NB4 (cell line): ENCODE measurements at regions not wholly inside any gene's neighbourhood (a gene's known extent, or its start where the extent isn't known, plus 50 kb on each side); places are given as distances from the start of the nearest gene placed in this dataset.

ENCODE experiments used
- POLR2A ChIP-seq: IDR thresholded peaks from 2 replicates; pipeline ENCODE4 v1.6.1; 2011; ENCODE audit warnings: mild to moderate bottlenecking; ENCODE audit not compliant: insufficient read length; ENCODE audit errors: extremely low read depth
- TF ChIP-seq, protein P1 (sequence below): IDR thresholded peaks from one replicate; pipeline ENCODE4 v1.5.1; 2012; ENCODE audit warnings: low read depth, low read length
- TF ChIP-seq, protein P2 (sequence below): IDR thresholded peaks from 2 replicates; pipeline ENCODE4 v1.6.1; 2011; ENCODE audit warnings: low read depth, low read length

DNA sequence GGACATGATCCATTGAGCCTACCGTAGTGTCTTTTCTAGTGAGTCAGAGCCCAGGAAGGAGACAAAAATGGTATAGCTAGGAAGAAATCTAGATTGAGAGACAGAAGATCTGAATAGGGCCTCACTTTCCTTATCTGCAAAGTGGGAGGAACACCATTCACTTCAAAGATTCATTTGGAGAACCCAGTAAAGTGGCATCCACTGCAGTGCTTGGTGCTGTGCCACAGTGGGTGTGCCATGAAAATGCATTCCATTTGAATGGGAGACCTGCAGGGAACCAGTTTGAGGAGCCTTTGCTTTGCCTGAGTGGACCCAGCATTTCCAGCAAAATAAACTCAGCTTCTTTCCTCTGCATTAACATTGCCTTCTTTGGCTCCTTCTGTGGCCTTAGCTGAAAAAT is 470.5 kb upstream of the CADM1 start:
- TF ChIP-seq, protein P1, sequence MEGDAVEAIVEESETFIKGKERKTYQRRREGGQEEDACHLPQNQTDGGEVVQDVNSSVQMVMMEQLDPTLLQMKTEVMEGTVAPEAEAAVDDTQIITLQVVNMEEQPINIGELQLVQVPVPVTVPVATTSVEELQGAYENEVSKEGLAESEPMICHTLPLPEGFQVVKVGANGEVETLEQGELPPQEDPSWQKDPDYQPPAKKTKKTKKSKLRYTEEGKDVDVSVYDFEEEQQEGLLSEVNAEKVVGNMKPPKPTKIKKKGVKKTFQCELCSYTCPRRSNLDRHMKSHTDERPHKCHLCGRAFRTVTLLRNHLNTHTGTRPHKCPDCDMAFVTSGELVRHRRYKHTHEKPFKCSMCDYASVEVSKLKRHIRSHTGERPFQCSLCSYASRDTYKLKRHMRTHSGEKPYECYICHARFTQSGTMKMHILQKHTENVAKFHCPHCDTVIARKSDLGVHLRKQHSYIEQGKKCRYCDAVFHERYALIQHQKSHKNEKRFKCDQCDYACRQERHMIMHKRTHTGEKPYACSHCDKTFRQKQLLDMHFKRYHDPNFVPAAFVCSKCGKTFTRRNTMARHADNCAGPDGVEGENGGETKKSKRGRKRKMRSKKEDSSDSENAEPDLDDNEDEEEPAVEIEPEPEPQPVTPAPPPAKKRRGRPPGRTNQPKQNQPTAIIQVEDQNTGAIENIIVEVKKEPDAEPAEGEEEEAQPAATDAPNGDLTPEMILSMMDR, result no peak
- TF ChIP-seq POLR2A, result no peak
- TF ChIP-seq, protein P2, sequence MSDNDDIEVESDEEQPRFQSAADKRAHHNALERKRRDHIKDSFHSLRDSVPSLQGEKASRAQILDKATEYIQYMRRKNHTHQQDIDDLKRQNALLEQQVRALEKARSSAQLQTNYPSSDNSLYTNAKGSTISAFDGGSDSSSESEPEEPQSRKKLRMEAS, result no peak
